Loucy (cell line): ENCODE measurements at regions not wholly inside any gene's neighbourhood (a gene's known extent, or its start where the extent isn't known, plus 50 kb on each side); places are given as distances from the start of the nearest gene placed in this dataset.

Experiments
- H2AFZ ChIP-seq: fragments of 200-600 bp; sonication (generic); 2 replicates; pipeline ENCODE4 v1.6.0; 2016; ENCODE audit warnings: antibody characterized with exemption, mild to moderate bottlenecking, low read length, moderate library complexity
- H3F3A ChIP-seq: fragments of 200-600 bp; 2 replicates; pipeline ENCODE4 v1.6.0; 2016; ENCODE audit warnings: antibody characterized with exemption, low read depth, mild to moderate bottlenecking
- H3K27me3 ChIP-seq: fragments of 200-600 bp; sonication (generic); 2 replicates; pipeline ENCODE4 v1.6.1; 2014; ENCODE audit warnings: low read length, mild to moderate bottlenecking; ENCODE audit not compliant: insufficient read depth, poor library complexity, severe bottlenecking
- H3K36me3 ChIP-seq: fragments of 200-600 bp; sonication (generic); 2 replicates; pipeline ENCODE4 v1.6.1; 2016; ENCODE audit warnings: low read length; ENCODE audit not compliant: insufficient read depth
- H3K4me1 ChIP-seq: fragments of 200-600 bp; sonication (generic); 2 replicates; pipeline ENCODE4 v1.5.1; 2014; ENCODE audit warnings: low read length, mild to moderate bottlenecking; ENCODE audit not compliant: insufficient read depth, poor library complexity, severe bottlenecking
- H3K4me2 ChIP-seq: fragments of 200-600 bp; sonication (generic); 2 replicates; pipeline ENCODE4 v1.6.0; 2014; ENCODE audit warnings: antibody characterized with exemption, low read length, low read depth, mild to moderate bottlenecking; ENCODE audit not compliant: poor library complexity, severe bottlenecking
- H3K4me3 ChIP-seq: fragments of 200-600 bp; sonication (generic); 2 replicates; pipeline ENCODE4 v1.5.1; 2014; ENCODE audit warnings: low read length, mild to moderate bottlenecking, mixed read lengths; ENCODE audit not compliant: poor library complexity, severe bottlenecking
- H3K79me2 ChIP-seq: fragments of 200-600 bp; sonication (generic); 2 replicates; pipeline ENCODE4 v1.6.1; 2014; ENCODE audit warnings: low read length; ENCODE audit not compliant: insufficient read depth
- H3K9ac ChIP-seq: fragments of 200-600 bp; sonication (generic); 2 replicates; pipeline ENCODE4 v1.6.0; 2014; ENCODE audit warnings: mild to moderate bottlenecking, low read depth, low read length, moderate library complexity; ENCODE audit not compliant: poor library complexity, severe bottlenecking
- H3K9me2 ChIP-seq: fragments of 200-600 bp; sonication (generic); replicated peaks from 2 replicates; pipeline ENCODE4 v1.6.1; 2016; ENCODE audit warnings: low read depth, low read length, mixed read lengths
- H3K9me3 ChIP-seq: fragments of 200-600 bp; sonication (generic); 2 replicates; pipeline ENCODE4 v1.6.1; 2014; ENCODE audit warnings: mild to moderate bottlenecking, antibody characterized with exemption, low read length, low read depth; ENCODE audit not compliant: insufficient read depth
- H4K20me1 ChIP-seq: fragments of 200-600 bp; sonication (generic); 2 replicates; pipeline ENCODE4 v1.6.0; 2014; ENCODE audit warnings: antibody characterized with exemption, low read length, mild to moderate bottlenecking; ENCODE audit not compliant: insufficient read depth, poor library complexity, severe bottlenecking
- CTCF ChIP-seq: fragments of 200-600 bp; sonication (generic); conservative IDR thresholded peaks from 2 replicates; pipeline ENCODE4 v1.5.1; 2014; ENCODE audit warnings: mild to moderate bottlenecking, antibody characterized with exemption, low read length
- EZH2phosphoT487 ChIP-seq: fragments of 200-600 bp; IDR thresholded peaks from 2 replicates; pipeline ENCODE4 v1.6.1; 2018; ENCODE audit warnings: antibody characterized with exemption, mild to moderate bottlenecking, moderate library complexity, borderline replicate concordance

GRCh38 chr3:176766862-176767261 is 430.4 kb downstream of the TBL1XR1 start:
- TF ChIP-seq CTCF (no peak), EZH2phosphoT487 (no peak)
- Histone ChIP-seq H3K9me2 (no peaks in the 10 kb centered on the region), H3K9me3 (no peaks in the 10 kb centered on the region), H3K27me3 (no peaks in the 10 kb centered on the region), H3K9ac (no peak overlapping the region), H3K4me2 (no peak overlapping the region), H3K4me1 (no peaks in the 10 kb centered on the region), H4K20me1 (no peaks in the 10 kb centered on the region), H3K4me3 (no peak overlapping the region), H3K36me3 (no peaks in the 10 kb centered on the region), H3K79me2 (no peaks in the 10 kb centered on the region), H2AFZ (no peak overlapping the region), H3F3A (no peaks in the 10 kb centered on the region)

- H3K79me2 ChIP-seq: no peaks in the 10 kb centered on the region
- no peaks in the 10 kb centered on the region for H4K20me1 ChIP-seq
- no peaks in the 10 kb centered on the region for H3F3A ChIP-seq
- H3K9me3 ChIP-seq: no peaks in the 10 kb centered on the region
- H3K4me1 ChIP-seq: no peaks in the 10 kb centered on the region
- H2AFZ ChIP-seq: no peak overlapping the region
- no peaks in the 10 kb centered on the region for H3K9me2 ChIP-seq
- H3K9ac ChIP-seq: no peak overlapping the region
- no peak overlapping the region for H3K4me3 ChIP-seq
- TF ChIP-seq EZH2phosphoT487: no peak
- TF ChIP-seq CTCF: no peak
- no peak overlapping the region for H3K4me2 ChIP-seq
- H3K27me3 ChIP-seq: no peaks in the 10 kb centered on the region
- H3K36me3 ChIP-seq: no peaks in the 10 kb centered on the region
Measured at GRCh38 chr3:176765382-176765900, 431.8 kb downstream of the TBL1XR1 start.

- Histone ChIP-seq H3K27me3 (no peaks in the 10 kb centered on the region), H3K9me2 (no peaks in the 10 kb centered on the region), H3K9me3 (no peaks in the 10 kb centered on the region), H3K79me2 (no peaks in the 10 kb centered on the region), H3K36me3 (no peaks in the 10 kb centered on the region), H3F3A (no peaks in the 10 kb centered on the region), H3K9ac (no peak overlapping the region), H4K20me1 (no peaks in the 10 kb centered on the region), H2AFZ (no peak overlapping the region), H3K4me2 (no peak overlapping the region), H3K4me3 (no peak overlapping the region), H3K4me1 (no peaks in the 10 kb centered on the region)
- TF ChIP-seq EZH2phosphoT487 (no peak), CTCF (no peak)
Measured at GRCh38 chr3:176759815-176760506, 437.3 kb downstream of the TBL1XR1 start.
